ENCODE measurements at regions not wholly inside any gene's neighbourhood (a gene's known extent, or its start where the extent isn't known, plus 50 kb on each side); places are given as distances from the start of the nearest gene placed in this dataset.
"Not testable (repeated sequence)": the region's sequence is repeated elsewhere in the genome, so short reads cannot be mapped to it uniquely, and the experiment has no call there.

GRCh38 chr16:5302372-5303114, 204.9 kb upstream of the EEF2KMT start:
- no peaks in the 10 kb centered on the region for H3K4me1 ChIP-seq (ENCODE audit: insufficient read depth, low read length)
- POLR2A ChIA-PET (ENCODE audit: partially characterized antibody), result no interaction called here
- intact Hi-C loops (cut with micrococcal nuclease), result no loop called here
- H3K4me1 Mint-ChIP-seq, result no peaks in the 10 kb centered on the region
- DNase-seq, result no peak
- H3K27me3 ChIP-seq (ENCODE audit: insufficient read depth, low read length), result no peaks in the 10 kb centered on the region
- H3K36me3 Mint-ChIP-seq, result no peaks in the 10 kb centered on the region
- H3K9me3 Mint-ChIP-seq, result peaks cover 4 to 25% (median 17%) of the 10 kb centered on the region in 8 donors
- H3K27ac ChIP-seq (ENCODE audit: low read depth, low read length), result no peak overlapping the region
- CTCF ChIA-PET (ENCODE audit: partially characterized antibody), result no interaction called here
- H3K27me3 Mint-ChIP-seq, result peaks cover 9 to 14% of the 10 kb centered on the region in 2 donors
- no peak overlapping the region for H3K4me3 ChIP-seq (ENCODE audit: low read length in 2 of 2)
- H3K4me3 Mint-ChIP-seq, result no peak overlapping the region
- peak overlapping the region in 2 of 7 donors; percentile 15 to 20 for H3K27ac Mint-ChIP-seq
- no peaks in the 10 kb centered on the region for H3K36me3 ChIP-seq (ENCODE audit: insufficient read depth, low read length)
- no peaks in the 10 kb centered on the region for H3K9me3 ChIP-seq (ENCODE audit: control insufficient read depth in 1 of 2, low read length in 2 of 2)

- DNase-seq, result no peak
- Mint-ChIP-seq H3K36me3 (no peaks in the 10 kb centered on the region), H3K9me3 (peaks cover 2 to 11% (median 8%) of the 10 kb centered on the region in 8 donors), H3K4me3 (no peak overlapping the region), H3K27me3 (peaks cover 7 to 11% of the 10 kb centered on the region in 2 donors), H3K4me1 (no peaks in the 10 kb centered on the region), H3K27ac (no peak overlapping the region)
- H3K4me3 ChIP-seq (ENCODE audit: low read length in 2 of 2), result no peak overlapping the region
- H3K27me3 ChIP-seq (ENCODE audit: insufficient read depth, low read length), result no peaks in the 10 kb centered on the region
- intact Hi-C loops (cut with micrococcal nuclease), result no loop called here
- no peak overlapping the region for H3K27ac ChIP-seq (ENCODE audit: low read depth, low read length)
- ChIA-PET CTCF (ENCODE audit: partially characterized antibody) (no interaction called here), POLR2A (ENCODE audit: partially characterized antibody) (no interaction called here)
- no peaks in the 10 kb centered on the region for H3K9me3 ChIP-seq (ENCODE audit: control insufficient read depth in 1 of 2, low read length in 2 of 2)
- H3K36me3 ChIP-seq (ENCODE audit: insufficient read depth, low read length), result no peaks in the 10 kb centered on the region
- H3K4me1 ChIP-seq (ENCODE audit: insufficient read depth, low read length), result no peaks in the 10 kb centered on the region
Observed at GRCh38 chr16:5298202-5298601, 200.6 kb upstream of the EEF2KMT start.

GRCh38 chr16:5296176-5296575, 198.6 kb upstream of the EEF2KMT start:
- no peak overlapping the region for H3K4me3 Mint-ChIP-seq
- no peaks in the 10 kb centered on the region for H3K9me3 ChIP-seq (ENCODE audit: control insufficient read depth in 1 of 2, low read length in 2 of 2)
- H3K4me1 Mint-ChIP-seq, result no peaks in the 10 kb centered on the region
- H3K4me3 ChIP-seq (ENCODE audit: low read length in 2 of 2), result no peak overlapping the region
- H3K27me3 ChIP-seq (ENCODE audit: insufficient read depth, low read length), result no peaks in the 10 kb centered on the region
- intact Hi-C loops (cut with micrococcal nuclease), result no loop called here
- ChIA-PET CTCF (ENCODE audit: partially characterized antibody) (no interaction called here), POLR2A (ENCODE audit: partially characterized antibody) (no interaction called here)
- no peaks in the 10 kb centered on the region for H3K4me1 ChIP-seq (ENCODE audit: insufficient read depth, low read length)
- H3K36me3 Mint-ChIP-seq, result no peaks in the 10 kb centered on the region
- no peak overlapping the region for H3K27ac Mint-ChIP-seq
- H3K27me3 Mint-ChIP-seq, result peaks cover 4 to 5% of the 10 kb centered on the region in 2 donors
- peaks cover 0 to 5% (median 0%) of the 10 kb centered on the region in 8 donors for H3K9me3 Mint-ChIP-seq
- DNase-seq, result no peak
- no peaks in the 10 kb centered on the region for H3K36me3 ChIP-seq (ENCODE audit: insufficient read depth, low read length)
- no peak overlapping the region for H3K27ac ChIP-seq (ENCODE audit: low read depth, low read length)

- H3K27me3 ChIP-seq (ENCODE audit: insufficient read depth, low read length); H3K9me3 Mint-ChIP-seq; DNase-seq; H3K27ac ChIP-seq (ENCODE audit: low read depth, low read length); H3K4me1 ChIP-seq (ENCODE audit: insufficient read depth, low read length); POLR2A ChIA-PET (ENCODE audit: partially characterized antibody); H3K27me3 Mint-ChIP-seq; H3K4me3 ChIP-seq (ENCODE audit: low read length in 2 of 2); H3K9me3 ChIP-seq (ENCODE audit: control insufficient read depth in 1 of 2, low read length in 2 of 2); H3K36me3 Mint-ChIP-seq; H3K4me3 Mint-ChIP-seq; intact Hi-C loops (cut with micrococcal nuclease); CTCF ChIA-PET (ENCODE audit: partially characterized antibody); H3K4me1 Mint-ChIP-seq; H3K36me3 ChIP-seq (ENCODE audit: insufficient read depth, low read length); H3K27ac Mint-ChIP-seq: not testable (repeated sequence)
Observed at GRCh38 chr16:5295304-5295703, 197.7 kb upstream of the EEF2KMT start.

- H3K4me3 Mint-ChIP-seq; H3K4me1 ChIP-seq (ENCODE audit: insufficient read depth, low read length); H3K27ac Mint-ChIP-seq; H3K4me1 Mint-ChIP-seq; H3K27ac ChIP-seq (ENCODE audit: low read depth, low read length); H3K9me3 ChIP-seq (ENCODE audit: control insufficient read depth in 1 of 2, low read length in 2 of 2); H3K36me3 ChIP-seq (ENCODE audit: insufficient read depth, low read length); H3K27me3 Mint-ChIP-seq; H3K27me3 ChIP-seq (ENCODE audit: insufficient read depth, low read length); CTCF ChIA-PET (ENCODE audit: partially characterized antibody); POLR2A ChIA-PET (ENCODE audit: partially characterized antibody); H3K4me3 ChIP-seq (ENCODE audit: low read length in 2 of 2); DNase-seq; H3K36me3 Mint-ChIP-seq; intact Hi-C loops (cut with micrococcal nuclease): not testable (repeated sequence)
- H3K9me3 Mint-ChIP-seq, result peaks cover 12 to 66% (median 42%) of the 10 kb centered on the region in 8 donors
Observed at GRCh38 chr16:5282152-5282551, 184.6 kb upstream of the EEF2KMT start.

- no peaks in the 10 kb centered on the region for H3K9me3 ChIP-seq (ENCODE audit: control insufficient read depth in 1 of 2, low read length in 2 of 2)
- no peak overlapping the region for H3K4me3 ChIP-seq (ENCODE audit: low read length in 2 of 2)
- no peaks in the 10 kb centered on the region for H3K4me1 Mint-ChIP-seq
- no peaks in the 10 kb centered on the region for H3K36me3 ChIP-seq (ENCODE audit: insufficient read depth, low read length)
- peaks cover 9 to 14% of the 10 kb centered on the region in 2 donors for H3K27me3 Mint-ChIP-seq
- no peaks in the 10 kb centered on the region for H3K36me3 Mint-ChIP-seq
- no peak for DNase-seq
- POLR2A ChIA-PET (ENCODE audit: partially characterized antibody), result no interaction called here
- peaks cover 0 to 3% (median 0%) of the 10 kb centered on the region in 8 donors for H3K9me3 Mint-ChIP-seq
- intact Hi-C loops (cut with micrococcal nuclease), result no loop called here
- no peak overlapping the region for H3K27ac Mint-ChIP-seq
- CTCF ChIA-PET (ENCODE audit: partially characterized antibody), result no interaction called here
- no peak overlapping the region for H3K4me3 Mint-ChIP-seq
- H3K27ac ChIP-seq (ENCODE audit: low read depth, low read length), result no peak overlapping the region
- no peaks in the 10 kb centered on the region for H3K27me3 ChIP-seq (ENCODE audit: insufficient read depth, low read length)
- no peaks in the 10 kb centered on the region for H3K4me1 ChIP-seq (ENCODE audit: insufficient read depth, low read length)
Observed at GRCh38 chr16:5257462-5257861, 159.9 kb upstream of the EEF2KMT start.

- H3K4me3 ChIP-seq (ENCODE audit: low read length in 2 of 2), result no peak overlapping the region
- no peaks in the 10 kb centered on the region for H3K27me3 ChIP-seq (ENCODE audit: insufficient read depth, low read length)
- H3K4me3 Mint-ChIP-seq, result no peak overlapping the region
- peaks cover 0 to 1% (median 0%) of the 10 kb centered on the region in 4 donors for H3K4me1 Mint-ChIP-seq
- peaks cover 6 to 14% of the 10 kb centered on the region in 2 donors for H3K27me3 Mint-ChIP-seq
- DNase-seq, result no peak
- no peaks in the 10 kb centered on the region for H3K36me3 Mint-ChIP-seq
- no peaks in the 10 kb centered on the region for H3K9me3 ChIP-seq (ENCODE audit: control insufficient read depth in 1 of 2, low read length in 2 of 2)
- ChIA-PET CTCF (ENCODE audit: partially characterized antibody) (no interaction called here), POLR2A (ENCODE audit: partially characterized antibody) (no interaction called here)
- no peak overlapping the region for H3K27ac Mint-ChIP-seq
- H3K36me3 ChIP-seq (ENCODE audit: insufficient read depth, low read length), result no peaks in the 10 kb centered on the region
- peaks cover 0 to 3% (median 0%) of the 10 kb centered on the region in 8 donors for H3K9me3 Mint-ChIP-seq
- no peak overlapping the region for H3K27ac ChIP-seq (ENCODE audit: low read depth, low read length)
- intact Hi-C loops (cut with micrococcal nuclease), result no loop called here
- H3K4me1 ChIP-seq (ENCODE audit: insufficient read depth, low read length), result no peaks in the 10 kb centered on the region
Observed at GRCh38 chr16:5252791-5253190, 155.2 kb upstream of the EEF2KMT start.

- H3K27ac Mint-ChIP-seq; intact Hi-C loops (cut with micrococcal nuclease); CTCF ChIA-PET (ENCODE audit: partially characterized antibody); H3K27me3 ChIP-seq (ENCODE audit: insufficient read depth, low read length); POLR2A ChIA-PET (ENCODE audit: partially characterized antibody); H3K27ac ChIP-seq (ENCODE audit: low read depth, low read length); H3K36me3 ChIP-seq (ENCODE audit: insufficient read depth, low read length); H3K4me1 Mint-ChIP-seq; H3K4me1 ChIP-seq (ENCODE audit: insufficient read depth, low read length); H3K9me3 ChIP-seq (ENCODE audit: control insufficient read depth in 1 of 2, low read length in 2 of 2); H3K4me3 Mint-ChIP-seq; H3K36me3 Mint-ChIP-seq; H3K9me3 Mint-ChIP-seq; DNase-seq; H3K27me3 Mint-ChIP-seq; H3K4me3 ChIP-seq (ENCODE audit: low read length in 2 of 2): not testable (repeated sequence)
Observed at GRCh38 chr16:5247403-5247802, 149.8 kb upstream of the EEF2KMT start.

Data from CD4-positive, alpha-beta memory T cell (primary cell).